Left forelimb (tissue), 1 donor: ENCODE measurements at regions not wholly inside any gene's neighbourhood (a gene's known extent, or its start where the extent isn't known, plus 50 kb on each side); places are given as distances from the start of the nearest gene placed in this dataset.
"Not testable (repeated sequence)": the region's sequence is repeated elsewhere in the genome, so short reads cannot be mapped to it uniquely, and the experiment has no call there.

ENCODE experiments used
- DNase-seq: peaks from one replicate; pipeline ENCODE4 v3.0.0-alpha.2; 2018; ENCODE audit warnings: low spot score

- no peak for DNase-seq
Observed at GRCh38 chr6:26175033-26175427, 87.8 kb downstream of the HFE start.

GRCh38 chr6:26175428-26176181 is 88.4 kb downstream of the HFE start:
- DNase-seq = no peak

DNA sequence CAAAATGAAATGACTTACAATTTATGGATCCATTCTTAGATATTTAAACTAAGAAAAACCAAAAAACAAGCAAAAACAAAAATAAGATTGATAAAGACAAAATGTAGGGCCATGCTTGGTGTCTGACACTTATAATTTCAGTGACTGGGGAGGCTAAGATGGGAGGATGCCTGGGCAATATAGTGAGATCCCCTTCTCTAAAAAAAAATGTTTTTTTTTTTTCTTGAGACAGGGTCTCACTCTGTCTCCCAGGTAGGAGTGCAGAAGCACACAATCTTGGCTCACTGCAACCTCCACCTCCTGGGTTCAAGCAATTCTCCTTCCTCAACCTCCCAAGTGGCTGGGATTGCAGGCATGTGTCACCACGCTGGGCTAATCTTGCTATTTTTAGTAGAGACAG is 92.4 kb downstream of the HFE start:
- no peak for DNase-seq

- no peak for DNase-seq
Observed at GRCh38 chr6:26180346-26180745, 93.1 kb downstream of the HFE start.

DNA sequence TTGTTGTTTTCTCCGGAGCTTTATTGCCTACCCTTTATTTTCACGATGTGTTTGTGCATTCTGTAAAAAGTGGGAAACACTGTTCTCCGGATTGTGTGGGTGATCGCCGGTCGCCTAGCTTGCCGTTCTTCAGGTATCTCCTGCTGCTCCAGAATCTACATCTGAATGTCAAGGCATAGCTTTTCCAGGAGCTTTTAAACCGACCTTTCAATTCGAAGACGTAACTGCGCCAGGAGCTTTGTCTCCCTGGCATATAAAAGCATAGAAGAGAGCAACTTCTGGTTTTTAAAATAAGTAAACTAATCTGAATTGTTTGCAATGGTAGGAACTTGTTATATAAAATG is 96.0 kb downstream of the HFE start:
- no peak for DNase-seq

DNA sequence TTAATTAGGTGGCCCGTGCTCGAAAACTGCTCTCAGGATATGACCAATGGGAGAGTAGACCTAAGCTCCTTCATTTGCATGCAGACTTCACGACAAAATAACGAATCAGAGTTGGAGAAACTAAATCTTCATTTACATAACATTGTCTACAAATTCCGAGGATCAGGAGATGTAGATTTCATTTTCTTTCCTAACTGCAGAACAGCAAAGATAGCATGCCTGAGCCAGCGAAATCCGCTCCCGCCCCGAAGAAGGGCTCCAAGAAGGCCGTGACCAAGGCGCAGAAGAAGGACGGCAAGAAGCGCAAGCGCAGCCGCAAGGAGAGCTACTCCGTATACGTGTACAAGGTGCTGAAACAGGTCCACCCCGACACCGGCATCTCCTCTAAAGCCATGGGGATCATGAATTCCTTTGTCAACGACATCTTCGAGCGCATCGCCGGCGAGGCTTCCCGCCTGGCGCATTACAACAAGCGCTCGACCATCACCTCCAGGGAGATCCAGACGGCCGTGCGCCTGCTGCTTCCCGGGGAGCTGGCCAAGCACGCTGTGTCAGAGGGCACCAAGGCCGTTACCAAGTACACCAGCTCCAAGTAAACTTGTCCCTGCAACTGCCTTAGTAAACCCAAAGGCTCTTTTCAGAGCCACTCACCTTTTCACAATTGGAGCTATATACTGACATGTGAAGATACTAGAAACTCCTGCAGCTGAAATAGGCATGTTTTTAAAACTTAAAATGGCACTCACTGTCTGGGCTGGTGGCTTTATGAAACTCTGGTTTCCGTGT is 96.5 kb downstream of the HFE start:
- peak; percentile 86 for DNase-seq

DNA sequence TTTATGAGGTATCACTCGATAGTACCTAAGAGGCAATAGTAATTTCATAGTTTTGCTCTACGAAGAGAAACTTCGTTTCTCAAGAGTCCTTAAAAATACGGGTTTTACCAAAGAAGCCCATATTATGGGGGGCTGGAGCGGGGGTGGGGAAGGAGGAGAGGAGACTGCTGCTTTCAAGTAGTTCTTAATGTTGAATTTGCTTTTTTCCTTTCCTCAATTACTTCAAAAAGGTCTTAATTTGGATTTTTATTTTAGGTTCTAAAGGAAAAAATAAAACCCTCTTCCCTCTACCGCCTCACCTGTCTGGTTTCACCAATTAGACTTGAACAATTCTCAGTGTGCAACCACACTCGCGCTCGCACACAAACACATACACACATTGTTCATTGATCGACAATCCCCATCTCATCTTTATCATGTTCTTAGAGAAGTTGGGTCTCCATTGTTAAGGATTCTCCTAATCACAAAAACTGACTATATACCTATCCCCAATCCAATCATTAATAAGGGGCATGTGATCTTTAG is 97.2 kb downstream of the HFE start:
- no peak for DNase-seq

DNA sequence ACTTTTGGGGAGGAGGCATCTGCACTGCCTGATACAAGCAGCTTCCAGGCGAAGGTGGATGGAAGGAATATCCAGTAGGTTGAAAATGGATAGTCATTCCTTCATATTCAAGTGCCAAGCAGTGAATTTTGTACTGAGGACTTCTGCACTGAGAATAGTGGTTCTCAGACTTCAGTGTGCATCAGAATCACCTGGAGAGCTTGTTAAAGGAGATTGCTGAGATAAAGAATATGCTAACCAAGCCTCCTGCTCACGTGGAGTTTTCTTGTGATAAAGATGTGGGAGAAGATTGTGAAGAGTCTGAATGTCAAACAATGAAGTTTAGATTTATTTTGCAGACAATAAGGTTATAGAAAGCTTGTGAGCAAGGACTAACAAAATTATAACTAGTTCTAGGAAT is 97.8 kb downstream of the HFE start:
- DNase-seq = no peak

DNA sequence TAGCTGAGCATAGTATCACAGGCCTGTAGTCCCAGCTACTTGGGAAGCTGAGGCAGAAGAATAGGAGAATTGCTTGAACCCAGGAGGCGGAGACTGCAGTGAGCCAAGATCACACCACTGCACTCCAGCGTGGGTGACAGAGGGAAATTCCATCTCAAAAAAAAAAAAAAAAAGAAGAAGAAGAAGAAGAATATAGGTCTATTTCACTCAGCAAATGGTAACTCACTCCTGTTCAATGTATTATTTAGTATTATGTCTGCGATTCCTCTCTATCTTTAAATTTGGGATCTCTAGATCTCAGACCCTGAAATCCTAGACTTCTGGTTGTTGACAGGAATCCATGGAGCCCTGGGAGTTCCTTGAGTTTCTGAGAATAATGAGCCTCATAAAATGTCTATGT is 98.6 kb downstream of the HFE start:
- DNase-seq = no peak

DNA sequence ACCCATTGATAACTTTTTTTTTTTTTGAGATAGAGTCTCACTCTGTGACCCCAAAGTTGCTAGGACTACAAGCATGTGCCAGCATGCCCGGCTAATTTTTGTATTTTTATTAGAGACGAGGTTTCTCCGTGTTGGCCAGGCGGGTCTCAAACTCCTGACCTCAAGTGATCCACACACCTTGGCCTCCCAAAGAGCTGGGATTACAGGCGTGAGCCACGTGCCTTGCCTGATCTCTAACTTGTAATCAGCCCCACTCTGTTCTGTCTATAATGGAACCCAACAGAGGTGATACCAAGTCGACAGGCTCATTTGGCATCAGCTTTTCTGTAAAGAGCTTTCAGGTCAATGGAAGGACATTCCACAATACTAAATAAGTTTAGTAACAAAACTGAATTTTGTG is 99.4 kb downstream of the HFE start:
- no peak for DNase-seq

DNA sequence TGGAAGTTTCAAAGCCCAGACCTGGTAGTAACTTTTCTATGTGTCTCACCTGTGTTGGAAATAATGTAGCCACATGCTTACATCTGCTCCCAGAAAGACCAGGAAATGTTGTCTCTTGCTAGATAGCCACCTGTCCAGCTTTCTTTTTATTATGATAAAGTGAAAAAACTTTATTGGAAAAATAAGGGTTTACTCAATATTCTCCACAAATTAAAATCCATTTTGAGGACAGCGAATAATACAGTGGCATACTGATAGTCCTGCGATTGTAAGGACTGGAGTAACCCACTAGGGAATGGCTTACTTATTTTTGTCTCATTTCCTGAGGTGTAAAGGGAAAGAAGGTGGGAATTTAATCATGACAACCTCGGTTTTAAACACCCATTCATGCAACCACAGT is 100.1 kb downstream of the HFE start:
- no peak for DNase-seq

GRCh38 chr6:26187981-26188635 is 100.9 kb downstream of the HFE start:
- DNase-seq = no peak

GRCh38 chr6:26191512-26191911 is 104.3 kb downstream of the HFE start:
- DNase-seq = not testable (repeated sequence)

GRCh38 chr6:26193467-26194328 is 106.5 kb downstream of the HFE start:
- no peak for DNase-seq

DNA sequence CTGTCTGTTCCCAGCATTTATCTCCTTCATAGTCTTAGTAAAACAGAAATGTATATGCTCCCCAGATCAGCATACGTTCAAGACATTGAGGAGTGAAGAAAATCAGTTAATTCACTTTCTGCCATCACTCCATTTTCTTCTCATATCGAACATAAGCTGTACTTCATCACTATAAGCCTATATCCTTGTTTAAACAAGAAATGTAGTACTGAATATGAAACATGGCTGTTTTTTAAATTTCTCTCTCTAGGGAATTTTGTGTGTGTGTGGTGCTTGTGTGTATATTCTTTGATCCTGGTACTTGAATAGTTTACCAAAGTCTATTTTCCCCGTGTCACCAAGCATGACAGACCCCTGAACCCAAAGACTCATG is 107.1 kb downstream of the HFE start:
- no peak for DNase-seq

DNA sequence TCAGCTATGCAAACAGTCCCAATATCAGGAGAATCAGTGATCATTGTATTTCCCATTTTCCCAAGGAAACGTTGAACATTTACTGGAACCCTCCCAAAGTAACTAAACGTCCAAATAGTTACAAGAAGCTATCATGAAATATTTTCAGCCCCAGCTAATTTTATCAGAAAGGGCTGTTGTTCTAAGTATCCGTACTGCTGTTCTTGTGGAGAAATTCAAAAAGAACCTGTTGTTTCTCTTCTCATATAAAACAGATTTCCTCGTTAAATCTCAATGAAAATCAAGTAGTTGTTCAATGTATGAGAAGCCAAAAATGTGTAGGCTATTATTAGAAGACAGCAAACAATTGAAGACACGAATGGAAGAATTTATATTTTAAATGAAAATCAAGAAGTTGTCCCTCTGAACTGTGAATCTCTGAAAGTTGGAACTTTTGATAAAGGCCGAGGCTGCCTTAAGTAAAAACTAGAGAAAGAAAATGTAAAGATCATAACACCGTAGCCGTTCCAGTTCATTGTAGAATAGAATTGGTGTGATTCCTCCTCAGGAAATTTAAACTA is 107.7 kb downstream of the HFE start:
- no peak for DNase-seq

DNA sequence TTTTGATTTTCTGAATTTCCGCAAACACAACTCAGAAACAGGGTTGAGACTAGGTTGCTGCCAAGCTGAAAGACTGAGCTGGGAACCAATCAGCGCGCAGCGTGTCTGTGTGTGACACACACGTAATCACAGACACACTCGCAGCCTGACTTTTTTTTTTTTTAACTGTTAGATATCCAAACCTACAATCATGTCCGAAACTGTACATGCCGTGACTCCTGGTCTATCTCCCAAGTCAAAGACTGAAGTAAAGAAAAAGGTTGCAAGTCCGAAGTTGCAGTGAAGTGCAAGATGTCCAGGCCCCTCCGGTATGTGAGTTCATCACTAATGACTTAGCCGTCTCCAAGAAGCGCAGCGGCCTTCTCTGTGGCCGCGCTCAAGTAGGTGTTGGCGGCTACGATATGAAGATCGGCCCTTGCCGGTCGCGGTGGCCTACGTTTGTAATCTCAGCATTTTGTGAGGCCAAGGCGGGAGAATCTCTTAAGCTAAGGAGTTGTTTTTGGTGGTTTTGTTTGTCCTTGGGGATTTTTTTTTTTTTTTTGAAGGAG is 108.2 kb downstream of the HFE start:
- peak; percentile 87 for DNase-seq

DNA sequence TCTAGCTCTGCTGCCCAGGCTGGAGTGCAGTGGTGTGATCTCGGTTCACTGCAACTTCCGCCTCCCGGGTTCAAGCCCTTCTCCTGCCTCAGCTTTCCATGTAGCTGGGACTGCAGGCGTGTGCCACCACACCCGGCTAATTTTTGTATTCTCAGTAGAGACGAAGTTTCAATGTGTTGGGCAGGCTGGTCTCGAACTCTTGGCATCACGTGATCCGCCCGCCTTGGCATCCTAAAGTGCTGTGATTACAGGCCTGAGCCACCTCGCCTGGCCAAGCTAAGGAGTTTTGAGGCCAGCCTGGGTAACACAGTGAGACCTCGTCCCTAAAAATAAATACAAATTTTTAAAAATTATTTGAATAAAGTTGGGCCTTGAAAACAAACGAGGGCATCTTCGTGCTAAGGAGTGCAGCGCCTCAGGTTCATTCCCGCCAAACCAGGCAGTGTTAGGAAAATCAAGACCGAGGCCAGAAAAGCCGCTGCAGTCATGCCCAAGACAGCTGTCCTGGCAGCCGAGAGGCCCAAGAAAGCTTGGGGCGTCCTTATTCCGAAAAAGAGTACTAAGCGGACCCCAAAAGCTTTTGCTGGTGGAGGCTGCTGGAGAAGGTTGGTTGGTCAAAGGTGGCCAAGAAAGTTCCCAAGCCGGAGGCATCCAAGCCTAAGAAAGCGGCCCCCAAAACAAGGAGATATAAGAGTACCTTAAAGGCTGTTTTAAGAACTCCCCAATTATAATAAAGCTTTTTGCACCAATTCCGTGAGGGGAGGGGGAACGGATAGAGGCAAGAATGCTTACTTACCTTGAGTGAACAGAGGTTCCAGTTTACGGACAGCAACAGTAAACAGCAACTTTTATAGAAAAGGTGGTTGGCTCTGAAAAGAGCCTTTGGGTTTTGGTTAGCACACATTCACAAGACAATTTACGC is 109.0 kb downstream of the HFE start:
- no peak for DNase-seq

GRCh38 chr6:26196846-26197635 is 109.8 kb downstream of the HFE start:
- peak; percentile 87 for DNase-seq

GRCh38 chr6:26197636-26197932 is 110.4 kb downstream of the HFE start:
- no peak for DNase-seq
